Trophoblast cell (in vitro differentiated cells and primary cell): ENCODE measurements at regions not wholly inside any gene's neighbourhood (a gene's known extent, or its start where the extent isn't known, plus 50 kb on each side); places are given as distances from the start of the nearest gene placed in this dataset.
"Not testable (repeated sequence)": the region's sequence is repeated elsewhere in the genome, so short reads cannot be mapped to it uniquely, and the experiment has no call there.

Experiments
- DNase-seq, 2 donors: peaks; one replicate each; pipeline ENCODE4 v3.0.0-alpha.2; 2016
- H2AFZ ChIP-seq: 2 replicates; pipeline ENCODE4 v1.6.1; 2013; ENCODE audit warnings: low read length, moderate library complexity, mild to moderate bottlenecking; ENCODE audit not compliant: insufficient read depth, poor library complexity
- H2AK5ac ChIP-seq: 2 replicates; pipeline ENCODE4 v1.6.1; 2013; ENCODE audit warnings: mild to moderate bottlenecking, low read length
- H2BK120ac ChIP-seq: 2 replicates; pipeline ENCODE4 v1.6.1; 2013; ENCODE audit warnings: low read length, mild to moderate bottlenecking, moderate library complexity; ENCODE audit not compliant: insufficient read depth, poor library complexity
- H2BK12ac ChIP-seq: 2 replicates; pipeline ENCODE4 v1.6.1; 2013; ENCODE audit warnings: mild to moderate bottlenecking, low read length, moderate library complexity
- H2BK5ac ChIP-seq: 2 replicates; pipeline ENCODE4 v1.6.1; 2013; ENCODE audit warnings: low read length, low read depth, moderate library complexity, mild to moderate bottlenecking; ENCODE audit not compliant: poor library complexity
- H3K14ac ChIP-seq: 2 replicates; pipeline ENCODE4 v1.6.1; 2013; ENCODE audit warnings: mild to moderate bottlenecking, low read length
- H3K18ac ChIP-seq: 2 replicates; pipeline ENCODE4 v1.6.1; 2013; ENCODE audit warnings: mild to moderate bottlenecking, low read length
- H3K23ac ChIP-seq: 2 replicates; pipeline ENCODE4 v1.6.1; 2013; ENCODE audit warnings: low read length
- H3K27ac ChIP-seq: 2 replicates; pipeline ENCODE4 v1.5.1; 2013; ENCODE audit warnings: low read depth, mild to moderate bottlenecking, inconsistent platforms, low read length, moderate library complexity
- H3K27me3 ChIP-seq: 2 replicates; pipeline ENCODE4 v1.6.1; 2013; ENCODE audit warnings: inconsistent platforms, mild to moderate bottlenecking, low read length, moderate library complexity; ENCODE audit not compliant: insufficient read depth
- H3K36me3 ChIP-seq, 2 experiments: 1 replicate in 1 of 2; 2 replicates in 1 of 2; pipeline ENCODE4 v1.6.1; 2013; ENCODE audit warnings: low read length in 2 of 2, mild to moderate bottlenecking in 2 of 2, moderate library complexity in 1 of 2; ENCODE audit not compliant: insufficient read depth in 2 of 2, control insufficient read depth in 1 of 2
- H3K4ac ChIP-seq: 2 replicates; pipeline ENCODE4 v1.6.1; 2013; ENCODE audit warnings: low read depth, mild to moderate bottlenecking, low read length, moderate library complexity
- H3K4me1 ChIP-seq, 2 experiments: 1 replicate in 1 of 2; 2 replicates in 1 of 2; pipeline ENCODE4 v1.6.1; 2013; ENCODE audit warnings: low read length in 2 of 2, mild to moderate bottlenecking in 2 of 2, moderate library complexity in 1 of 2; ENCODE audit not compliant: insufficient read depth in 2 of 2, control insufficient read depth in 1 of 2
- H3K4me2 ChIP-seq: 2 replicates; pipeline ENCODE4 v1.6.1; 2013; ENCODE audit warnings: inconsistent platforms, mild to moderate bottlenecking, low read length, moderate library complexity
- H3K4me3 ChIP-seq: 2 replicates; pipeline ENCODE4 v1.5.1; 2013; ENCODE audit warnings: mild to moderate bottlenecking, low read depth, low read length, inconsistent platforms
- H3K79me1 ChIP-seq: one replicate; pipeline ENCODE4 v1.6.1; 2013; ENCODE audit warnings: low read length
- H3K79me2 ChIP-seq: 2 replicates; pipeline ENCODE4 v1.6.1; 2013; ENCODE audit warnings: low read length, mild to moderate bottlenecking; ENCODE audit not compliant: control insufficient read depth, insufficient read depth, poor library complexity
- H3K9ac ChIP-seq: 2 replicates; pipeline ENCODE4 v1.6.1; 2013; ENCODE audit warnings: mild to moderate bottlenecking, low read length
- H3K9me3 ChIP-seq: 2 replicates; pipeline ENCODE4 v1.6.1; 2013; ENCODE audit warnings: low read depth, mild to moderate bottlenecking, control low read depth, inconsistent platforms, low read length; ENCODE audit not compliant: insufficient read depth
- H4K12ac ChIP-seq: 2 replicates; pipeline ENCODE4 v1.6.1; 2013; ENCODE audit warnings: low read depth, mild to moderate bottlenecking, low read length, moderate library complexity
- H4K8ac ChIP-seq: 2 replicates; pipeline ENCODE4 v1.6.1; 2013; ENCODE audit warnings: low read depth, mild to moderate bottlenecking, low read length, moderate library complexity
- H4K91ac ChIP-seq: one replicate; pipeline ENCODE4 v1.6.1; 2013; ENCODE audit warnings: low read depth, mild to moderate bottlenecking, low read length, moderate library complexity
- WGBS: extraction: QIAGEN DNeasy Blood & Tissue Kit; methylation state at CpG from one replicate; pipeline ENCODE4 v1.1.7; 2013; ENCODE audit warnings: missing lambda C conversion rate; ENCODE audit not compliant: insufficient read length, insufficient coverage; ENCODE audit errors: extremely low coverage; 5-methylcytosine and 5-hydroxymethylcytosine counted together

DNA sequence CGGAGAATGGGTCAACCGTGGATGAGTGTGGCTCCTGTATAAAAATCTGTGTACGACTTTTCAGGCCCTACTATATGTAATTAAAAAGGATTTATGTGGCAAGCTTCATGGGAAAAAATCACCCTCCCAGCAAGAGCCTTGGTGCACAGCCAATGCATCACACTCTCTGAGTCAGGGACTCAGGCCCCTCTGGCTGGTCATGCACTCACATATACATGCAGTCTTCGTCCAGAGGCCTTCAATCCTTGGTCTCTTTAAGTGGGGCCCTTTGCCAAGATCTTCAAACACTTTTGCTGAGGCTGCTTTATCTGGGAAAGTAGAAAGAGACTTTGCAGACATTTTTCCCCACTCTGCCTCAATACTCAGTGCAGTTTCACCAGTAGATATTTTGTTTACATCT lies 311.4 kb upstream of the FSTL5 start:
- H2AK5ac ChIP-seq, result no peak overlapping the region
- no peaks in the 10 kb centered on the region for H3K4me1 ChIP-seq
- no peak overlapping the region for H3K27ac ChIP-seq
- no peaks in the 10 kb centered on the region for H3K79me1 ChIP-seq
- no peaks in the 10 kb centered on the region for H3K79me2 ChIP-seq
- H3K4ac ChIP-seq, result no peak overlapping the region
- H3K27me3 ChIP-seq, result no peaks in the 10 kb centered on the region
- H3K18ac ChIP-seq, result no peak overlapping the region
- no peak overlapping the region for H3K23ac ChIP-seq
- H2BK5ac ChIP-seq, result no peak overlapping the region
- H2BK12ac ChIP-seq, result no peak overlapping the region
- H3K14ac ChIP-seq, result no peak overlapping the region
- H3K4me3 ChIP-seq, result no peak overlapping the region
- H4K8ac ChIP-seq, result no peak overlapping the region
- no CpG with 5 or more reads among the region's 4 CpGs for WGBS
- no peak overlapping the region for H2BK120ac ChIP-seq
- no peak overlapping the region for H3K9ac ChIP-seq
- H3K9me3 ChIP-seq, result no peaks in the 10 kb centered on the region
- H4K91ac ChIP-seq, result no peak overlapping the region
- DNase-seq, result no peak
- H4K12ac ChIP-seq, result no peak overlapping the region
- H2AFZ ChIP-seq, result no peak overlapping the region
- no peak overlapping the region for H3K4me2 ChIP-seq
- H3K36me3 ChIP-seq, result no peaks in the 10 kb centered on the region

GRCh38 chr4:162469977-162470376 lies 306.2 kb upstream of the FSTL5 start:
- DNase-seq, result no peak
- Histone ChIP-seq H2AK5ac (no peak overlapping the region), H3K27me3 (no peaks in the 10 kb centered on the region), H3K4ac (no peak overlapping the region), H3K4me2 (no peak overlapping the region), H3K79me1 (no peaks in the 10 kb centered on the region), H3K4me3 (no peak overlapping the region), H3K27ac (no peak overlapping the region), H4K91ac (no peak overlapping the region), H3K36me3 (no peaks in the 10 kb centered on the region), H2BK12ac (no peak overlapping the region), H3K79me2 (no peaks in the 10 kb centered on the region), H3K4me1 (no peaks in the 10 kb centered on the region), H4K8ac (no peak overlapping the region), H4K12ac (no peak overlapping the region), H3K23ac (no peak overlapping the region), H3K9me3 (no peaks in the 10 kb centered on the region), H2BK5ac (no peak overlapping the region), H2BK120ac (no peak overlapping the region), H3K14ac (no peak overlapping the region), H2AFZ (no peak overlapping the region), H3K9ac (no peak overlapping the region), H3K18ac (no peak overlapping the region)

DNA sequence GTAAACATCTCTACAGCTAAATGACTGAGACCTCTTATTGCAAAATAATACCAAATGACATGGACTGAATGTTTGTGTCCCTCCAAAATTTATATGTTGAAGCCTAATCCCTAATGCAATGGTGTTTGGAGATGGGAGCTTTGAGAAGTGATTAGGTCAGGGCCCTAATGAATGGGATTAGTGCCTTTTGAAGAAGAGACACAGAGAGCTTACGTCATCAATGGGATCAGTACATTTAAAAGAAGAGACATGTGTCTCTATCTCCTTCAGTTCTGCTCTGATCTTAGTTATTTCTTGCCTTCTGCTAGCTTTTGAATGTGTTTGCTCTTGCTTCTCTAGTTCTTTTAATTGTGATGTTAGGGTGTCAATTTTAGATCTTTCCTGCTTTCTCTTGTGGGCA lies 301.6 kb upstream of the FSTL5 start:
- H4K12ac ChIP-seq, H2AK5ac ChIP-seq, H3K9ac ChIP-seq, H3K4ac ChIP-seq, H3K79me2 ChIP-seq, H3K4me3 ChIP-seq, H3K36me3 ChIP-seq, H3K4me2 ChIP-seq, DNase-seq, H2BK5ac ChIP-seq, H2AFZ ChIP-seq, H3K27ac ChIP-seq, H3K18ac ChIP-seq, H3K9me3 ChIP-seq, H4K8ac ChIP-seq, H3K14ac ChIP-seq, H3K27me3 ChIP-seq, H3K79me1 ChIP-seq, H2BK120ac ChIP-seq, H2BK12ac ChIP-seq, H4K91ac ChIP-seq, H3K23ac ChIP-seq, H3K4me1 ChIP-seq: not testable (repeated sequence)
- no CpG with 5 or more reads among the region's 1 CpG for WGBS

- Histone ChIP-seq H4K91ac (no peak overlapping the region), H3K36me3 (no peaks in the 10 kb centered on the region), H3K79me2 (no peaks in the 10 kb centered on the region), H2BK120ac (no peak overlapping the region), H3K23ac (no peak overlapping the region), H2BK12ac (no peak overlapping the region), H3K4me1 (no peaks in the 10 kb centered on the region), H4K8ac (no peak overlapping the region), H3K4me3 (no peak overlapping the region), H4K12ac (no peak overlapping the region), H2BK5ac (no peak overlapping the region), H3K4me2 (no peak overlapping the region), H2AFZ (no peak overlapping the region), H3K9me3 (no peaks in the 10 kb centered on the region), H3K4ac (no peak overlapping the region), H3K18ac (no peak overlapping the region), H3K9ac (no peak overlapping the region), H3K79me1 (no peaks in the 10 kb centered on the region), H2AK5ac (no peak overlapping the region), H3K14ac (no peak overlapping the region), H3K27ac (no peak overlapping the region), H3K27me3 (no peaks in the 10 kb centered on the region)
- peak in 1 of 2 donors; percentile 11 for DNase-seq
- no CpG with 5 or more reads among the region's 1 CpG for WGBS
Measured at GRCh38 chr4:162461952-162462351, 298.2 kb upstream of the FSTL5 start.

DNA sequence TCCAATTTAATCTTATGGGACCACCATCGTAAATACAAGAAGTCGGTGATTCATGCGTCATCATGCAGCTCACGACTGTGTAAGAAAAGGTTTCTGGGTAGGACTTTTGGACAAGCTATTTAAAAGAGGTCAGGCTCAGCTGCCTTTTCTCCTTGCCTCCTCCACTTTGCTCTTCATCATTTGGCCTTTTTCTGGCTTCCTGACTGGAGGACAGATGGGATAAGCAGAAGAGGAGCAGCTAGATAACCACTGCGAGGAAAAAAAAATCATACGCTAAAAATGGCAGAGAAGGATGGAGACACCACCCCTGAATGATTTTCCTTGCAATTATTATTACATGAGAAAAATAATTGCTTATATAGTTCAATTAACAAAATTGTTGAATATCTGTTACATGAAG lies 294.3 kb upstream of the FSTL5 start:
- Histone ChIP-seq H3K4me3 (no peak overlapping the region), H4K8ac (no peak overlapping the region), H3K79me1 (no peaks in the 10 kb centered on the region), H4K12ac (no peak overlapping the region), H2AK5ac (no peak overlapping the region), H3K18ac (no peak overlapping the region), H3K36me3 (no peaks in the 10 kb centered on the region), H3K23ac (no peak overlapping the region), H3K27ac (no peak overlapping the region), H3K4me1 (no peaks in the 10 kb centered on the region), H3K27me3 (no peaks in the 10 kb centered on the region), H3K4me2 (no peak overlapping the region), H2BK12ac (no peak overlapping the region), H2BK5ac (no peak overlapping the region), H3K79me2 (no peaks in the 10 kb centered on the region), H4K91ac (no peak overlapping the region), H3K9ac (no peak overlapping the region), H3K9me3 (no peaks in the 10 kb centered on the region), H3K14ac (no peak overlapping the region), H2BK120ac (no peak overlapping the region), H3K4ac (no peak overlapping the region), H2AFZ (no peak overlapping the region)
- WGBS, result no CpG with 5 or more reads among the region's 6 CpGs
- DNase-seq, result no peak
